DND-41 (cell line): ENCODE measurements at regions not wholly inside any gene's neighbourhood (a gene's known extent, or its start where the extent isn't known, plus 50 kb on each side); places are given as distances from the start of the nearest gene placed in this dataset.

ENCODE experiments used
- ATAC-seq: fragments of 200-7000 bp; cut with Tn5 transposase; 3 replicates; pipeline ENCODE4 v1.9.1; 2021; ENCODE audit warnings: low read depth; ENCODE audit not compliant: insufficient read depth
- DNase-seq: peaks from one replicate; pipeline ENCODE4 v3.0.0-alpha.2; 2020
- H2AFZ ChIP-seq: 2 replicates; pipeline ENCODE4 v1.6.0; 2012; ENCODE audit warnings: low read depth, low read length
- H3K27ac ChIP-seq: 2 replicates; pipeline ENCODE4 v1.5.1; 2012; ENCODE audit warnings: low read length, inconsistent platforms
- H3K27me3 ChIP-seq: fragments of 200-600 bp; sonication (generic); 2 replicates; pipeline ENCODE4 v1.6.0; 2012; ENCODE audit warnings: low read length, mild to moderate bottlenecking, inconsistent platforms; ENCODE audit not compliant: insufficient read depth, poor library complexity
- H3K36me3 ChIP-seq: 2 replicates; pipeline ENCODE4 v1.5.1; 2012; ENCODE audit warnings: low read length, inconsistent platforms; ENCODE audit not compliant: insufficient read depth
- H3K4me1 ChIP-seq: 2 replicates; pipeline ENCODE4 v1.5.1; 2012; ENCODE audit warnings: mild to moderate bottlenecking, low read length; ENCODE audit not compliant: insufficient read depth
- H3K4me2 ChIP-seq: 2 replicates; pipeline ENCODE4 v1.6.0; 2012; ENCODE audit warnings: mild to moderate bottlenecking, moderate library complexity, low read length, inconsistent platforms; ENCODE audit not compliant: insufficient read depth
- H3K4me3 ChIP-seq, 2 experiments: fragments of 200-600 bp in 1 of 2; shearing (Covaris generic) in 1 of 2; 2 replicates each; pipeline ENCODE4 v1.5.1; 2012 to 2016; ENCODE audit warnings: inconsistent platforms in 2 of 2, low read length in 2 of 2, mild to moderate bottlenecking in 2 of 2, low read depth in 1 of 2, moderate library complexity in 1 of 2
- H3K79me2 ChIP-seq: 2 replicates; pipeline ENCODE4 v1.6.0; 2012; ENCODE audit warnings: low read length, inconsistent platforms; ENCODE audit not compliant: insufficient read depth
- H3K9ac ChIP-seq: 2 replicates; pipeline ENCODE4 v1.6.0; 2012; ENCODE audit warnings: low read depth, mild to moderate bottlenecking, inconsistent platforms, low read length, moderate library complexity
- H3K9me3 ChIP-seq: 2 replicates; pipeline ENCODE4 v1.5.1; 2012; ENCODE audit warnings: low read length, moderate library complexity, mild to moderate bottlenecking, inconsistent platforms; ENCODE audit not compliant: insufficient read depth, severe bottlenecking
- H4K20me1 ChIP-seq: 2 replicates; pipeline ENCODE4 v1.6.0; 2012; ENCODE audit warnings: low read length; ENCODE audit not compliant: insufficient read depth
- CTCF ChIP-seq: IDR thresholded peaks from 2 replicates; pipeline ENCODE4 v1.5.1; 2012; ENCODE audit warnings: borderline replicate concordance, low read length, moderate library complexity, mild to moderate bottlenecking; ENCODE audit not compliant: poor library complexity, severe bottlenecking; ENCODE audit errors: extremely low read depth
- EZH2 ChIP-seq: IDR thresholded peaks from 3 replicates; pipeline ENCODE4 v1.6.1; 2012; ENCODE audit warnings: borderline replicate concordance, low read depth, mild to moderate bottlenecking, moderate library complexity, low read length, inconsistent platforms; ENCODE audit not compliant: severe bottlenecking

- ATAC-seq (no peak), DNase-seq (no peak)
- no peak overlapping the region for H3K27ac ChIP-seq
- no peak overlapping the region for H2AFZ ChIP-seq
- no peaks in the 10 kb centered on the region for H3K9me3 ChIP-seq
- no peaks in the 10 kb centered on the region for H3K4me1 ChIP-seq
- no peak overlapping the region for H3K9ac ChIP-seq
- H3K27me3 ChIP-seq: no peaks in the 10 kb centered on the region
- no peak overlapping the region for H3K4me2 ChIP-seq
- H3K79me2 ChIP-seq: no peaks in the 10 kb centered on the region
- H3K36me3 ChIP-seq: no peaks in the 10 kb centered on the region
- TF ChIP-seq CTCF (no peak), EZH2 (no peak)
- H3K4me3 ChIP-seq: no peak overlapping the region
- no peaks in the 10 kb centered on the region for H4K20me1 ChIP-seq
Observed at GRCh38 chr15:27669641-27670040, 429.5 kb downstream of the OCA2 start.

- no peaks in the 10 kb centered on the region for H3K4me1 ChIP-seq
Observed at GRCh38 chr15:27668471-27669220, 430.5 kb downstream of the OCA2 start.

DNA sequence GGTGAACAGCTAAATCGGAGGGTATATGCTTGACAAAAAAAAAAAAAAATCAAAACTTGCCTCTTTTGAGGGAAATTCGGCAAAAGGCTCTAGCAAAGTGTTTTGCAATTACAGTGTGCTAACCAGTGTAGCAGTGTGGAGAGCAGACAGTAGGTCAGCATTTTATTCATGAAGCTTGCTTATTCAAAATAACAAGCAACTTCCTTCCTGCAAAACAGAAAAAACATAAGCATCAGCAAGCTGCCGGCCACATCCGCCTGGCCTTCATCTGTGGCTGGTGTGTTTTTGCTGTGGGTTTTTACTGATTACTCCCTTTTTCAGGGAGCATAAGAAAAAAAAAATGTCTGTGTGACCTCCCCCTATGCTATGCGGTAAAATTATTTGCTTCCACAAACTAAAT lies 434.1 kb downstream of the OCA2 start:
- Histone ChIP-seq H3K4me2 (no peak overlapping the region), H3K36me3 (no peaks in the 10 kb centered on the region), H3K9ac (no peak overlapping the region), H3K4me3 (no peak overlapping the region), H3K4me1 (no peaks in the 10 kb centered on the region), H3K27ac (no peak overlapping the region), H3K9me3 (no peaks in the 10 kb centered on the region), H2AFZ (no peak overlapping the region), H4K20me1 (no peaks in the 10 kb centered on the region), H3K27me3 (no peaks in the 10 kb centered on the region), H3K79me2 (no peaks in the 10 kb centered on the region)
- DNase-seq (peak; percentile 19), ATAC-seq (no peak)
- TF ChIP-seq CTCF (no peak), EZH2 (no peak)

More at GRCh38 chr15:27668471-27669220, 430.5 kb downstream of the OCA2 start:
- Histone ChIP-seq H3K4me3 (no peak overlapping the region), H3K27me3 (no peaks in the 10 kb centered on the region), H3K27ac (no peak overlapping the region), H2AFZ (no peak overlapping the region), H3K4me2 (no peak overlapping the region), H3K79me2 (no peaks in the 10 kb centered on the region), H4K20me1 (no peaks in the 10 kb centered on the region), H3K36me3 (no peaks in the 10 kb centered on the region), H3K9ac (no peak overlapping the region), H3K9me3 (no peaks in the 10 kb centered on the region)
- ATAC-seq (no peak), DNase-seq (no peak)
- no peak for TF ChIP-seq CTCF
- no peak for TF ChIP-seq EZH2

DNA sequence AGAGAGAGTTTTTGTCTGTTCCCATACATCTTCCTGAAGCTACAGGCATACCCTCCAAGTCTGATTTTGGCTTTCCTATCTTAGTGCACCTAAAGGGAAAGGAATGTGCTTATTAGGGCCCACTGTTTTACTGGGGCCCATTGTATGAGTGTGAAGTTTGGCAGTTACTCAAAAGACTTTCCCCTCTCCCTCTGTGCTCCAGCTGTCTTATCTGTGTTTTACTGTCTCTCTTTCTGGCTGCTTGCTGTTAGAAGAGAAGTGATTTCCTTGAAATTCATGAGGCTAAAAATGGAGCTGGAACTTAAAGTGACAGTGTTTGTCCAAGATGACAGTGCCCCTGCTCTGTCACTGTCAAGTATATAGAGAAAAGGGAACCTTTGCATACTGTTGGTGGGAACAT lies 436.2 kb downstream of the OCA2 start:
- no peaks in the 10 kb centered on the region for H3K79me2 ChIP-seq

More for the DNA sequence above, 436.2 kb downstream of the OCA2 start:
- Histone ChIP-seq H3K9ac (no peak overlapping the region), H3K27ac (no peak overlapping the region), H4K20me1 (no peaks in the 10 kb centered on the region), H3K4me2 (no peak overlapping the region), H2AFZ (no peak overlapping the region), H3K36me3 (no peaks in the 10 kb centered on the region), H3K4me1 (no peaks in the 10 kb centered on the region), H3K4me3 (no peak overlapping the region), H3K9me3 (no peaks in the 10 kb centered on the region), H3K27me3 (no peaks in the 10 kb centered on the region)
- DNase-seq (no peak), ATAC-seq (no peak)
- TF ChIP-seq EZH2: no peak
- TF ChIP-seq CTCF: no peak
